NCI-H460 (cell line): ENCODE measurements at regions not wholly inside any gene's neighbourhood (a gene's known extent, or its start where the extent isn't known, plus 50 kb on each side); places are given as distances from the start of the nearest gene placed in this dataset.

Experiments used
- DNase-seq: peaks from one replicate; pipeline ENCODE4 v3.0.0-alpha.2; 2016; ENCODE audit warnings: low read depth; ENCODE audit errors: extremely low read depth

GRCh38 chr12:114911196-114911595 is 227.2 kb upstream of the TBX3 start:
- DNase-seq, result no peak

GRCh38 chr12:114904254-114905003 is 220.5 kb upstream of the TBX3 start:
- DNase-seq, result no peak

GRCh38 chr12:114903083-114903691 is 219.2 kb upstream of the TBX3 start:
- no peak for DNase-seq

- DNase-seq, result no peak
Measured at GRCh38 chr12:114902665-114903064, 218.7 kb upstream of the TBX3 start.

GRCh38 chr12:114901316-114901715 is 217.3 kb upstream of the TBX3 start:
- DNase-seq, result no peak

- DNase-seq, result no peak
Measured at GRCh38 chr12:114898159-114898558, 214.2 kb upstream of the TBX3 start.

- no peak for DNase-seq
Measured at GRCh38 chr12:114895827-114896226, 211.9 kb upstream of the TBX3 start.

- no peak for DNase-seq
Measured at GRCh38 chr12:114895081-114895480, 211.1 kb upstream of the TBX3 start.

- no peak for DNase-seq
Measured at GRCh38 chr12:114894076-114894475, 210.1 kb upstream of the TBX3 start.

GRCh38 chr12:114888928-114889584 is 205.1 kb upstream of the TBX3 start:
- DNase-seq, result no peak

- no peak for DNase-seq
Measured at GRCh38 chr12:114888448-114888847, 204.5 kb upstream of the TBX3 start.

GRCh38 chr12:114885501-114885900 is 201.5 kb upstream of the TBX3 start:
- DNase-seq, result no peak

GRCh38 chr12:114884575-114884974 is 200.6 kb upstream of the TBX3 start:
- DNase-seq, result no peak

- no peak for DNase-seq
Measured at GRCh38 chr12:114882083-114882482, 198.1 kb upstream of the TBX3 start.

- no peak for DNase-seq
Measured at GRCh38 chr12:114879354-114879753, 195.4 kb upstream of the TBX3 start.

GRCh38 chr12:114878781-114879180 is 194.8 kb upstream of the TBX3 start:
- no peak for DNase-seq

- no peak for DNase-seq
Measured at GRCh38 chr12:114876968-114877680, 193.1 kb upstream of the TBX3 start.

GRCh38 chr12:114875313-114875712 is 191.3 kb upstream of the TBX3 start:
- DNase-seq, result no peak

- DNase-seq, result no peak
Measured at GRCh38 chr12:114873656-114874055, 189.7 kb upstream of the TBX3 start.

- no peak for DNase-seq
Measured at GRCh38 chr12:114868995-114869834, 185.2 kb upstream of the TBX3 start.
